GM08714 (cell line): ENCODE measurements at regions not wholly inside any gene's neighbourhood (a gene's known extent, or its start where the extent isn't known, plus 50 kb on each side); places are given as distances from the start of the nearest gene placed in this dataset.

Experiments
- H3K4me3 ChIP-seq: fragments of 200-500 bp; sonication (Bioruptor generic); 2 replicates; pipeline ENCODE4 v1.5.1; 2014; ENCODE audit warnings: mild to moderate bottlenecking, low read length, inconsistent platforms
- ZNF274 ChIP-seq: IDR thresholded peaks from 2 replicates; pipeline ENCODE4 v1.6.1; 2012; ENCODE audit warnings: mild to moderate bottlenecking, low read depth, low read length

- no peak for TF ChIP-seq ZNF274
- H3K4me3 ChIP-seq, result no peak overlapping the region
These were observed 312.7 kb downstream of the DMRT2 start for GRCh38 chr9:1362845-1363244.

- no peak overlapping the region for H3K4me3 ChIP-seq
- TF ChIP-seq ZNF274, result no peak
These were observed 316.1 kb downstream of the DMRT2 start for GRCh38 chr9:1366276-1366675.

- H3K4me3 ChIP-seq, result no peak overlapping the region
These were observed 319.1 kb downstream of the DMRT2 start for GRCh38 chr9:1369297-1369696.

GRCh38 chr9:1373445-1373844 lies 323.3 kb downstream of the DMRT2 start:
- H3K4me3 ChIP-seq, result no peak overlapping the region
- no peak for TF ChIP-seq ZNF274

More at GRCh38 chr9:1369297-1369696, 319.1 kb downstream of the DMRT2 start:
- no peak for TF ChIP-seq ZNF274

GRCh38 chr9:1383899-1384455 lies 333.8 kb downstream of the DMRT2 start:
- no peak for TF ChIP-seq ZNF274
- H3K4me3 ChIP-seq, result no peak overlapping the region

- no peak overlapping the region for H3K4me3 ChIP-seq
- no peak for TF ChIP-seq ZNF274
These were observed 334.7 kb downstream of the DMRT2 start for GRCh38 chr9:1384816-1385215.

- no peak for TF ChIP-seq ZNF274
- H3K4me3 ChIP-seq, result no peak overlapping the region
These were observed 336.3 kb downstream of the DMRT2 start for GRCh38 chr9:1386420-1386819.

- TF ChIP-seq ZNF274, result no peak
- H3K4me3 ChIP-seq, result no peak overlapping the region
These were observed 338.1 kb downstream of the DMRT2 start for GRCh38 chr9:1388216-1388615.

- TF ChIP-seq ZNF274, result no peak
These were observed 350.8 kb downstream of the DMRT2 start for GRCh38 chr9:1400983-1401382.

GRCh38 chr9:1404940-1405339 lies 354.8 kb downstream of the DMRT2 start:
- no peak overlapping the region for H3K4me3 ChIP-seq
- TF ChIP-seq ZNF274, result no peak

More at GRCh38 chr9:1400983-1401382, 350.8 kb downstream of the DMRT2 start:
- H3K4me3 ChIP-seq, result no peak overlapping the region

- no peak for TF ChIP-seq ZNF274
- H3K4me3 ChIP-seq, result no peak overlapping the region
These were observed 361.7 kb downstream of the DMRT2 start for GRCh38 chr9:1411826-1412225.

GRCh38 chr9:1414711-1415131 lies 364.6 kb downstream of the DMRT2 start:
- no peak for TF ChIP-seq ZNF274
- H3K4me3 ChIP-seq, result no peak overlapping the region

- TF ChIP-seq ZNF274, result no peak
- H3K4me3 ChIP-seq, result no peak overlapping the region
These were observed 365.0 kb downstream of the DMRT2 start for GRCh38 chr9:1415146-1415545.

- no peak overlapping the region for H3K4me3 ChIP-seq
- TF ChIP-seq ZNF274, result no peak
These were observed 366.1 kb downstream of the DMRT2 start for GRCh38 chr9:1416261-1416660.

GRCh38 chr9:1421436-1421835 lies 371.3 kb downstream of the DMRT2 start:
- H3K4me3 ChIP-seq, result no peak overlapping the region
- no peak for TF ChIP-seq ZNF274

- no peak for TF ChIP-seq ZNF274
- no peak overlapping the region for H3K4me3 ChIP-seq
These were observed 377.7 kb downstream of the DMRT2 start for GRCh38 chr9:1427875-1428274.

- TF ChIP-seq ZNF274, result no peak
- no peak overlapping the region for H3K4me3 ChIP-seq
These were observed 379.1 kb downstream of the DMRT2 start for GRCh38 chr9:1429297-1429696.
